ENCODE measurements at regions not wholly inside any gene's neighbourhood (a gene's known extent, or its start where the extent isn't known, plus 50 kb on each side); places are given as distances from the start of the nearest gene placed in this dataset.

DNA sequence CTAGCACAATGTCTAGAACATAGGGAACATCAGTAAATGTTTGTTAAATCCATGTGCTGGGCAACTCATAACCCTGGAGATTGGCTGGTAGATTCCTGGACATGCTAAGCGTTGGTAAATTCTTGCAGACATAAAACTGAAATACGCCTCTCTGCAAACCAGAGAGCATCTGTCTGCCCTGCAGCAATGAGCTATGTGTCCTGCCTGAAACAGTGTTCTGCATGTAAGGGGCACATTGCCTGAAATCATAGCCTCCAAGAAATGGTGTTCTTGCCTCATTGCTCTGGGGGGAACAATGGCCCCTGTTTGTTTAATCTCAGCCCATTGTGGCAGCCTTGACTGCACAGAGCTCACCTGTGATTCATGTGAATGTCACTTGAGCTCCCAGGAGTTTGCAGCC is 113.5 kb upstream of the CCL2 start:
- no peak for DNase-seq (ENCODE audit: low read depth, low spot score)
- Histone ChIP-seq H3K4me3 (no peak overlapping the region), H3K36me3 (ENCODE audit: control insufficient read depth in 2 of 2, insufficient read depth in 2 of 2, low read length in 1 of 2) (no peaks in the 10 kb centered on the region), H3K79me2 (ENCODE audit: control insufficient read depth, insufficient read depth, low read length) (no peaks in the 10 kb centered on the region), H3K9me3 (replicated peaks; ENCODE audit: control insufficient read depth, insufficient read depth, low read length) (no peaks in the 10 kb centered on the region), H3K9ac (ENCODE audit: control insufficient read depth, insufficient read depth, low read length) (no peak overlapping the region), H3K27me3 (replicated peaks in 1 of 2; ENCODE audit: control insufficient read depth in 2 of 2, insufficient read depth in 2 of 2, low read length in 1 of 2) (no peaks in the 10 kb centered on the region; a peak in 1 of 4 replicates), H4K20me1 (ENCODE audit: control insufficient read depth, insufficient read depth) (no peaks in the 10 kb centered on the region), H2AFZ (ENCODE audit: control insufficient read depth, low read depth, low read length) (no peak overlapping the region), H3K27ac (ENCODE audit: control insufficient read depth, insufficient read depth) (no peak overlapping the region), H3K4me2 (ENCODE audit: control insufficient read depth, insufficient read depth) (no peak overlapping the region), H3K4me1 (ENCODE audit: control insufficient read depth, insufficient read depth, low read length) (no peaks in the 10 kb centered on the region)
- no peak for FAIRE-seq
- in situ Hi-C loops (cut with MboI) (no loop called here), intact Hi-C loops (cut with micrococcal nuclease; ENCODE audit: unreplicated experiment) (no loop called here)
- no peak for ATAC-seq
- 16% methylated on average over 2 of the region's 2 CpGs for WGBS (ENCODE audit: insufficient coverage, insufficient replicate concordance, low lambda C conversion rate, missing lambda C conversion rate)
- ChIA-PET CTCF (interaction anchor here (0.7 to 2.1 kb wide), 3 partner anchors 29 to 362 kb away, joined by 3 to 5 read pairs (median 4); no protein-coding TSS in a partner anchor), RAD21 (ENCODE audit: unreplicated experiment) (no interaction called here), SMC1A (ENCODE audit: uncharacterized antibody, unreplicated experiment) (interaction anchor here (0.8 kb wide), 1 partner anchor 228 kb away, joined by 4 read pairs; no protein-coding TSS in a partner anchor), POLR2A (no interaction called here)
- BruUV-seq (replicated peaks) = no TSS peak
- TF ChIP-seq MTA3 (IDR thresholded peaks at IDR 0.05; ENCODE audit: borderline replicate concordance, low read length) (no peak), SMC3 (IDR thresholded peaks at IDR 0.05; ENCODE audit: borderline replicate concordance, low read length) (no peak), CHD2 (IDR thresholded peaks at IDR 0.05; ENCODE audit: borderline replicate concordance, low read depth, low read length) (no peak), NRF1 (conservative IDR thresholded peaks at IDR 0.05; ENCODE audit: low read depth, low read length) (no peak), ZZZ3 (IDR thresholded peaks at IDR 0.05; ENCODE audit: control insufficient read depth, insufficient read length, low read depth) (no peak), ZNF217 (IDR thresholded peaks at IDR 0.05) (no peak), TCF7 (IDR thresholded peaks at IDR 0.05; ENCODE audit: borderline replicate concordance) (no peak), YY1 (IDR thresholded peaks at IDR 0.05; ENCODE audit: low read depth, low read length) (no peak), HDGF (IDR thresholded peaks at IDR 0.05) (no peak), FOXK2 (IDR thresholded peaks at IDR 0.05) (no peak), NFIC (IDR thresholded peaks at IDR 0.05; ENCODE audit: low read depth, low read length) (no peak)
- TF ChIP-seq, protein P1, sequence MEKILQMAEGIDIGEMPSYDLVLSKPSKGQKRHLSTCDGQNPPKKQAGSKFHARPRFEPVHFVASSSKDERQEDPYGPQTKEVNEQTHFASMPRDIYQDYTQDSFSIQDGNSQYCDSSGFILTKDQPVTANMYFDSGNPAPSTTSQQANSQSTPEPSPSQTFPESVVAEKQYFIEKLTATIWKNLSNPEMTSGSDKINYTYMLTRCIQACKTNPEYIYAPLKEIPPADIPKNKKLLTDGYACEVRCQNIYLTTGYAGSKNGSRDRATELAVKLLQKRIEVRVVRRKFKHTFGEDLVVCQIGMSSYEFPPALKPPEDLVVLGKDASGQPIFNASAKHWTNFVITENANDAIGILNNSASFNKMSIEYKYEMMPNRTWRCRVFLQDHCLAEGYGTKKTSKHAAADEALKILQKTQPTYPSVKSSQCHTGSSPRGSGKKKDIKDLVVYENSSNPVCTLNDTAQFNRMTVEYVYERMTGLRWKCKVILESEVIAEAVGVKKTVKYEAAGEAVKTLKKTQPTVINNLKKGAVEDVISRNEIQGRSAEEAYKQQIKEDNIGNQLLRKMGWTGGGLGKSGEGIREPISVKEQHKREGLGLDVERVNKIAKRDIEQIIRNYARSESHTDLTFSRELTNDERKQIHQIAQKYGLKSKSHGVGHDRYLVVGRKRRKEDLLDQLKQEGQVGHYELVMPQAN (conservative IDR thresholded peaks at IDR 0.05) = no peak
- TF ChIP-seq, protein P2, sequence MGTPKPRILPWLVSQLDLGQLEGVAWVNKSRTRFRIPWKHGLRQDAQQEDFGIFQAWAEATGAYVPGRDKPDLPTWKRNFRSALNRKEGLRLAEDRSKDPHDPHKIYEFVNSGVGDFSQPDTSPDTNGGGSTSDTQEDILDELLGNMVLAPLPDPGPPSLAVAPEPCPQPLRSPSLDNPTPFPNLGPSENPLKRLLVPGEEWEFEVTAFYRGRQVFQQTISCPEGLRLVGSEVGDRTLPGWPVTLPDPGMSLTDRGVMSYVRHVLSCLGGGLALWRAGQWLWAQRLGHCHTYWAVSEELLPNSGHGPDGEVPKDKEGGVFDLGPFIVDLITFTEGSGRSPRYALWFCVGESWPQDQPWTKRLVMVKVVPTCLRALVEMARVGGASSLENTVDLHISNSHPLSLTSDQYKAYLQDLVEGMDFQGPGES (IDR thresholded peaks at IDR 0.05) = no peak
- TF ChIP-seq, protein P3, sequence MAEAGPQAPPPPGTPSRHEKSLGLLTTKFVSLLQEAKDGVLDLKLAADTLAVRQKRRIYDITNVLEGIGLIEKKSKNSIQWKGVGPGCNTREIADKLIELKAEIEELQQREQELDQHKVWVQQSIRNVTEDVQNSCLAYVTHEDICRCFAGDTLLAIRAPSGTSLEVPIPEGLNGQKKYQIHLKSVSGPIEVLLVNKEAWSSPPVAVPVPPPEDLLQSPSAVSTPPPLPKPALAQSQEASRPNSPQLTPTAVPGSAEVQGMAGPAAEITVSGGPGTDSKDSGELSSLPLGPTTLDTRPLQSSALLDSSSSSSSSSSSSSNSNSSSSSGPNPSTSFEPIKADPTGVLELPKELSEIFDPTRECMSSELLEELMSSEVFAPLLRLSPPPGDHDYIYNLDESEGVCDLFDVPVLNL (IDR thresholded peaks at IDR 0.05; ENCODE audit: low read depth, low read length) = no peak
- TF ChIP-seq, protein P4, sequence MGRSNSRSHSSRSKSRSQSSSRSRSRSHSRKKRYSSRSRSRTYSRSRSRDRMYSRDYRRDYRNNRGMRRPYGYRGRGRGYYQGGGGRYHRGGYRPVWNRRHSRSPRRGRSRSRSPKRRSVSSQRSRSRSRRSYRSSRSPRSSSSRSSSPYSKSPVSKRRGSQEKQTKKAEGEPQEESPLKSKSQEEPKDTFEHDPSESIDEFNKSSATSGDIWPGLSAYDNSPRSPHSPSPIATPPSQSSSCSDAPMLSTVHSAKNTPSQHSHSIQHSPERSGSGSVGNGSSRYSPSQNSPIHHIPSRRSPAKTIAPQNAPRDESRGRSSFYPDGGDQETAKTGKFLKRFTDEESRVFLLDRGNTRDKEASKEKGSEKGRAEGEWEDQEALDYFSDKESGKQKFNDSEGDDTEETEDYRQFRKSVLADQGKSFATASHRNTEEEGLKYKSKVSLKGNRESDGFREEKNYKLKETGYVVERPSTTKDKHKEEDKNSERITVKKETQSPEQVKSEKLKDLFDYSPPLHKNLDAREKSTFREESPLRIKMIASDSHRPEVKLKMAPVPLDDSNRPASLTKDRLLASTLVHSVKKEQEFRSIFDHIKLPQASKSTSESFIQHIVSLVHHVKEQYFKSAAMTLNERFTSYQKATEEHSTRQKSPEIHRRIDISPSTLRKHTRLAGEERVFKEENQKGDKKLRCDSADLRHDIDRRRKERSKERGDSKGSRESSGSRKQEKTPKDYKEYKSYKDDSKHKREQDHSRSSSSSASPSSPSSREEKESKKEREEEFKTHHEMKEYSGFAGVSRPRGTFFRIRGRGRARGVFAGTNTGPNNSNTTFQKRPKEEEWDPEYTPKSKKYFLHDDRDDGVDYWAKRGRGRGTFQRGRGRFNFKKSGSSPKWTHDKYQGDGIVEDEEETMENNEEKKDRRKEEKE (IDR thresholded peaks at IDR 0.05) = no peak
- TF ChIP-seq, protein P5, sequence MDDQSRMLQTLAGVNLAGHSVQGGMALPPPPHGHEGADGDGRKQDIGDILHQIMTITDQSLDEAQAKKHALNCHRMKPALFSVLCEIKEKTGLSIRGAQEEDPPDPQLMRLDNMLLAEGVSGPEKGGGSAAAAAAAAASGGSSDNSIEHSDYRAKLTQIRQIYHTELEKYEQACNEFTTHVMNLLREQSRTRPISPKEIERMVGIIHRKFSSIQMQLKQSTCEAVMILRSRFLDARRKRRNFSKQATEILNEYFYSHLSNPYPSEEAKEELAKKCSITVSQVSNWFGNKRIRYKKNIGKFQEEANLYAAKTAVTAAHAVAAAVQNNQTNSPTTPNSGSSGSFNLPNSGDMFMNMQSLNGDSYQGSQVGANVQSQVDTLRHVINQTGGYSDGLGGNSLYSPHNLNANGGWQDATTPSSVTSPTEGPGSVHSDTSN (IDR thresholded peaks at IDR 0.05; ENCODE audit: insufficient replicate concordance, low read depth, low read length) = no peak

Data from GM12878 (cell line).